SK-N-SH treated with all-trans-retinoic acid at 6 μM for 48 hours (cell line): ENCODE measurements at regions not wholly inside any gene's neighbourhood (a gene's known extent, or its start where the extent isn't known, plus 50 kb on each side); places are given as distances from the start of the nearest gene placed in this dataset.

ENCODE experiments used
- ATAC-seq: fragments of 200-7000 bp; cut with Tn5 transposase; 3 replicates; pipeline ENCODE4 v1.9.1; 2020; ENCODE audit warnings: mild to moderate bottlenecking, moderate library complexity
- ARNTL ChIP-seq: fragments of 450-650 bp; formaldehyde crosslinking; IDR thresholded peaks from 2 replicates; pipeline ENCODE4 v1.5.0; 2020; ENCODE audit warnings: low read depth, mild to moderate bottlenecking, moderate library complexity, borderline replicate concordance
- BACH2 ChIP-seq: fragments of 250-450 bp; sonication (Bioruptor Pico); IDR thresholded peaks from 2 replicates; pipeline ENCODE4 v1.9.0; 2021; ENCODE audit warnings: mild to moderate bottlenecking, borderline replicate concordance
- CSDC2 ChIP-seq: fragments of 250-450 bp; sonication (Bioruptor Pico); IDR thresholded peaks from 2 replicates; pipeline ENCODE4 v1.5.0; 2020; ENCODE audit warnings: mild to moderate bottlenecking, moderate library complexity
- CSRNP3 ChIP-seq: fragments of 250-450 bp; sonication (Bioruptor Pico); IDR thresholded peaks from 2 replicates; pipeline ENCODE4 v1.5.1; 2021; ENCODE audit warnings: mild to moderate bottlenecking, moderate library complexity
- ESRRG ChIP-seq: fragments of 250-450 bp; sonication (Bioruptor Pico); IDR thresholded peaks from 2 replicates; pipeline ENCODE4 v1.6.1; 2021; ENCODE audit warnings: mild to moderate bottlenecking
- GLIS3 ChIP-seq: fragments of 250-450 bp; sonication (Bioruptor Pico); IDR thresholded peaks from 2 replicates; pipeline ENCODE4 v1.5.0; 2020; ENCODE audit warnings: mild to moderate bottlenecking, moderate library complexity
- ISL1 ChIP-seq: fragments of 250-450 bp; sonication (Bioruptor Pico); IDR thresholded peaks from 2 replicates; pipeline ENCODE4 v2.1.2; 2022; ENCODE audit warnings: mild to moderate bottlenecking, moderate library complexity
- OSR1 ChIP-seq: fragments of 250-450 bp; sonication (Bioruptor Pico); IDR thresholded peaks from 2 replicates; pipeline ENCODE4 v1.8.0; 2022; ENCODE audit warnings: moderate library complexity, mild to moderate bottlenecking, inconsistent platforms
- POU6F1 ChIP-seq: fragments of 250-450 bp; sonication (Bioruptor Pico); IDR thresholded peaks from 2 replicates; pipeline ENCODE4 v1.8.0; 2021; ENCODE audit warnings: low read depth, mild to moderate bottlenecking, moderate library complexity, borderline replicate concordance
- RARB ChIP-seq: fragments of 250-450 bp; sonication (Bioruptor Pico); IDR thresholded peaks from 2 replicates; pipeline ENCODE4 v1.8.0; 2021; ENCODE audit warnings: mild to moderate bottlenecking, moderate library complexity
- SNAI2 ChIP-seq: fragments of 250-450 bp; sonication (Bioruptor Pico); IDR thresholded peaks from 2 replicates; pipeline ENCODE4 v1.5.0; 2020; ENCODE audit warnings: mild to moderate bottlenecking, moderate library complexity
- TCF4 ChIP-seq: fragments of 250-450 bp; sonication (Bioruptor Pico); IDR thresholded peaks from 2 replicates; pipeline ENCODE4 v1.8.0; 2021; ENCODE audit warnings: mild to moderate bottlenecking, moderate library complexity, borderline replicate concordance
- TOX ChIP-seq: fragments of 250-450 bp; sonication (Bioruptor Pico); IDR thresholded peaks from 2 replicates; pipeline ENCODE4 v1.8.0; 2021; ENCODE audit warnings: mild to moderate bottlenecking, moderate library complexity, borderline replicate concordance
- TSHZ2 ChIP-seq: fragments of 250-450 bp; sonication (Bioruptor Pico); IDR thresholded peaks from 2 replicates; pipeline ENCODE4 v1.5.0; 2020; ENCODE audit warnings: mild to moderate bottlenecking, moderate library complexity
- ZC3H10 ChIP-seq: fragments of 250-450 bp; sonication (Bioruptor Pico); IDR thresholded peaks from 2 replicates; pipeline ENCODE4 v1.5.1; 2021; ENCODE audit warnings: mild to moderate bottlenecking, moderate library complexity
- ZFP3 ChIP-seq: fragments of 250-450 bp; sonication (Bioruptor Pico); IDR thresholded peaks from 2 replicates; pipeline ENCODE4 v1.5.0; 2020; ENCODE audit warnings: mild to moderate bottlenecking, moderate library complexity
- ZFP30 ChIP-seq: fragments of 450-650 bp; formaldehyde crosslinking; IDR thresholded peaks from 2 replicates; pipeline ENCODE4 v1.5.0; 2022; ENCODE audit warnings: mild to moderate bottlenecking, moderate library complexity
- ZNF70 ChIP-seq: fragments of 450-650 bp; formaldehyde crosslinking; IDR thresholded peaks from 2 replicates; pipeline ENCODE4 v1.5.0; 2020; ENCODE audit warnings: mild to moderate bottlenecking, moderate library complexity
- ZNF8 ChIP-seq: fragments of 450-650 bp; formaldehyde crosslinking; IDR thresholded peaks from 2 replicates; pipeline ENCODE4 v1.5.0; 2020; ENCODE audit warnings: mild to moderate bottlenecking, moderate library complexity

GRCh38 chr4:123577225-123577906 lies 180.8 kb downstream of the SPRY1 start (continued):
- TF ChIP-seq CSDC2 (CRISPR knock-in tag), result no peak
- no peak for TF ChIP-seq SNAI2 (CRISPR knock-in tag)
- no peak for TF ChIP-seq RARB (CRISPR knock-in tag)
- TF ChIP-seq TCF4, result no peak
- TF ChIP-seq GLIS3 (CRISPR knock-in tag), result no peak
- TF ChIP-seq BACH2 (CRISPR knock-in tag), result no peak
- no peak for TF ChIP-seq ZC3H10 (CRISPR knock-in tag)

GRCh38 chr4:123578276-123579029 lies 181.9 kb downstream of the SPRY1 start:
- peak; percentile 74 for TF ChIP-seq ISL1 (CRISPR knock-in tag)
- no peak for TF ChIP-seq POU6F1 (CRISPR knock-in tag)
- TF ChIP-seq TSHZ2 (CRISPR knock-in tag), result no peak
- ATAC-seq, result no peak; the same call in 2 of the 3 replicates

- no peak for TF ChIP-seq ZNF70 (CRISPR knock-in tag)
- TF ChIP-seq TOX (CRISPR knock-in tag), result no peak
- no peak for TF ChIP-seq ZFP3 (CRISPR knock-in tag)
- no peak for TF ChIP-seq ZNF8 (CRISPR knock-in tag)
- TF ChIP-seq ARNTL, result no peak
- no peak for TF ChIP-seq ISL1 (CRISPR knock-in tag)
- TF ChIP-seq OSR1 (CRISPR knock-in tag), result no peak
- ATAC-seq, result no peak
These were observed 183.4 kb downstream of the SPRY1 start for GRCh38 chr4:123579961-123580360.

GRCh38 chr4:123580981-123581664 lies 184.5 kb downstream of the SPRY1 start:
- TF ChIP-seq ZFP3 (CRISPR knock-in tag) (no peak), OSR1 (CRISPR knock-in tag) (no peak), POU6F1 (CRISPR knock-in tag) (no peak), ARNTL (no peak)

GRCh38 chr4:123581802-123582201 lies 185.2 kb downstream of the SPRY1 start:
- ATAC-seq, result no peak
- no peak for TF ChIP-seq ZFP30 (CRISPR knock-in tag)
- no peak for TF ChIP-seq POU6F1 (CRISPR knock-in tag)
- TF ChIP-seq GLIS3 (CRISPR knock-in tag), result no peak
- TF ChIP-seq TOX (CRISPR knock-in tag), result no peak
- no peak for TF ChIP-seq ESRRG (CRISPR knock-in tag)
- no peak for TF ChIP-seq TCF4
- TF ChIP-seq ZC3H10 (CRISPR knock-in tag), result no peak
- TF ChIP-seq ARNTL, result no peak
- TF ChIP-seq CSRNP3 (CRISPR knock-in tag), result no peak
- no peak for TF ChIP-seq RARB (CRISPR knock-in tag)
- no peak for TF ChIP-seq BACH2 (CRISPR knock-in tag)
- TF ChIP-seq TSHZ2 (CRISPR knock-in tag), result no peak

More at GRCh38 chr4:123580981-123581664, 184.5 kb downstream of the SPRY1 start:
- ATAC-seq, result no peak
